Stimulated activated naive B cell treated with anti-CD40 and anti-IgM and Interleukin-4, amounts not matched to agents 10 μg/mL and 1 μg/mL and 100 μg/mL, for 72 hours (primary cell): ENCODE measurements at regions not wholly inside any gene's neighbourhood (a gene's known extent, or its start where the extent isn't known, plus 50 kb on each side); places are given as distances from the start of the nearest gene placed in this dataset.
"Not testable (repeated sequence)": the region's sequence is repeated elsewhere in the genome, so short reads cannot be mapped to it uniquely, and the experiment has no call there.

Source experiments
- ATAC-seq, 2 donors: fragments of 150-1000 bp; cut with Tn5 transposase; replicated peaks; 2 replicates each; pipeline ENCODE4 v1.10.0; 2021; ENCODE audit warnings: moderate library complexity in 1 of 2
- DNase-seq: peaks from one replicate; pipeline ENCODE4 v3.0.0; 2021
- H3K27ac Mint-ChIP-seq: one replicate; pipeline ENCODE4 v1.8.0; 2022; ENCODE audit warnings: mild to moderate bottlenecking, mixed read lengths
- H3K27me3 Mint-ChIP-seq, 2 donors: one replicate each; pipeline ENCODE4 v1.8.0; 2022; ENCODE audit warnings: mixed read lengths in 2 of 2
- H3K36me3 Mint-ChIP-seq, 2 donors: one replicate each; pipeline ENCODE4 v1.8.0; 2022; ENCODE audit warnings: mixed read lengths in 2 of 2, mild to moderate bottlenecking in 1 of 2
- H3K4me1 Mint-ChIP-seq, 2 donors: one replicate each; pipeline ENCODE4 v1.8.0; 2022; ENCODE audit warnings: mixed read lengths in 2 of 2, mild to moderate bottlenecking in 1 of 2
- H3K4me3 Mint-ChIP-seq, 2 donors: one replicate each; pipeline ENCODE4 v1.8.0; 2022; ENCODE audit warnings: mild to moderate bottlenecking in 2 of 2, mixed read lengths in 2 of 2, moderate library complexity in 1 of 2
- H3K9me3 Mint-ChIP-seq, 2 donors: one replicate each; pipeline ENCODE4 v1.8.0; 2022; ENCODE audit warnings: mixed read lengths in 2 of 2, mild to moderate bottlenecking in 1 of 2

DNA sequence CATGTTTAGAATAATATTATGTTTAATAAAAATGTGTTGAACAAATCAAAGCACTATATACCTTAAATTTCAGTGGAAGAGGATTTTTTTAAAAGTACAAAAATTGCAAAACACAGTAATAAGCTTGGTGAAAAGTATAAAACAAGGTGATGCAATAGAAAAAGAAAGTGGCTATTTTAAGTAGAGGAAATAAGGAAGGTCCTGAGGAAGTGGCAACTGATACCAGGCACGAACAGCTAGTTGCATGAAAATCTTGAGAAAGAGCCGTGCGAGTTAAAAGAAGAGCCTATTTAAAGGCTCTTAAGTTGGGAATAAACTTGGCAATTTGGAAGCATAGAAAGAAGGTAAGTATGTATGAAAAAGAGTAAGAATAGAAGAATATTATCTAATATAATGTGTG lies 1679.3 kb downstream of the LRRC4C start:
- no peaks in the 10 kb centered on the region for H3K27me3 Mint-ChIP-seq
- H3K27ac Mint-ChIP-seq = no peak overlapping the region
- ATAC-seq = no peak

DNA sequence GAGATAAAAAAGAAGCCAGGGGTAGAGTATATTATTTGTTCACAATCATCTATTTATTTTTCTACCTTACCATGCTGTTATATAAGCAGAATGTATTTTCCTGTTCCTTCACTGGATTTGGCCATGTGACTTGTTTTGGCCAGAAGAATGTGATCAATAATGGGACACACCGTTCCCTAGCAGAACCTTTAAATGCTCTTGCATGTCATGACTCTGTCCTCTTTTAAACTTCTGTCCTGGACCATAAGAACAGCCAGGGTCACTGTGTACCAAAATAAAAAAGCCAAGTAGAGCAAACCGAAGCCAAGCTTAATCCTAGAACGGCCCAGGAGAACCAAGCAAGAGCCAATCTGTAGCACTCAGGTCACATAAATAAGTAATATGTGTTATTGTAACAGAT lies 1682.4 kb downstream of the LRRC4C start:
- Mint-ChIP-seq H3K9me3 (peaks cover 0 to 4% of the 10 kb centered on the region in 2 donors), H3K27ac (no peak overlapping the region), H3K27me3 (no peaks in the 10 kb centered on the region), H3K36me3 (no peaks in the 10 kb centered on the region), H3K4me1 (no peaks in the 10 kb centered on the region), H3K4me3 (no peak overlapping the region)
- DNase-seq (no peak), ATAC-seq (no peak)

More for the DNA sequence above, 1679.3 kb downstream of the LRRC4C start:
- H3K4me1 Mint-ChIP-seq = no peaks in the 10 kb centered on the region
- no peaks in the 10 kb centered on the region for H3K36me3 Mint-ChIP-seq
- peaks cover 2 to 7% of the 10 kb centered on the region in 2 donors for H3K9me3 Mint-ChIP-seq
- DNase-seq = no peak
- no peak overlapping the region for H3K4me3 Mint-ChIP-seq

DNA sequence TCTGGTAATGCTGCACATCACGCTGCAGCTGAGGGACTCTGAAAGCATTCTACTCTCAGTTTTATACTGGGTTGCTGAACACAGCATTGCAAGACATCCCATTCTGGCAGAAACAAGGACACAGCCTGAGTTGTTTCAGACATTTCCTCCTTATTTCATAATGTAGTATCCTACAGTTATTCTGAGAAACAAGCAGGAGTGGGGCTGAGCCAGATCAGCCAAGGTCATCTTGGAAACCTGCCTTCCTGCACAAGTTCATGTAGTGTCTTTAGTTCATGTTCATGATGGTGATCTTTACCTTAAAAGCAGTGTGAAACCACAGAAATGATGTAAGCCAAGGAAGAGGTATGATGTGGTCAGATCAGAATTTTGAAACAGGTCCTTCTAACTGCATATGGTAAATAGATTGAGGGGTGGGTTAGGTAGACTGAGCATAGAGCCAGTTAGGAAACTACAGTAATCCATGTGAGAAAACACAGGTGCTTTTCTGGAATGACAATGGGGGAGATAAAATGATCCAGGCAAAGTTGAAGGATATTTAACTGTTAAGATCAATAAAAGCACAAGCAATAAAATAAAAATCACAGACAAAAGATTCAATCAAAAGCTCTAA lies 1686.8 kb downstream of the LRRC4C start:
- no peak for DNase-seq
- no peaks in the 10 kb centered on the region for H3K4me1 Mint-ChIP-seq
- ATAC-seq = no peak
- H3K36me3 Mint-ChIP-seq = no peaks in the 10 kb centered on the region
- H3K27ac Mint-ChIP-seq = no peak overlapping the region
- H3K4me3 Mint-ChIP-seq = no peak overlapping the region
- H3K27me3 Mint-ChIP-seq = no peaks in the 10 kb centered on the region
- peaks cover 2 to 4% of the 10 kb centered on the region in 2 donors for H3K9me3 Mint-ChIP-seq

DNA sequence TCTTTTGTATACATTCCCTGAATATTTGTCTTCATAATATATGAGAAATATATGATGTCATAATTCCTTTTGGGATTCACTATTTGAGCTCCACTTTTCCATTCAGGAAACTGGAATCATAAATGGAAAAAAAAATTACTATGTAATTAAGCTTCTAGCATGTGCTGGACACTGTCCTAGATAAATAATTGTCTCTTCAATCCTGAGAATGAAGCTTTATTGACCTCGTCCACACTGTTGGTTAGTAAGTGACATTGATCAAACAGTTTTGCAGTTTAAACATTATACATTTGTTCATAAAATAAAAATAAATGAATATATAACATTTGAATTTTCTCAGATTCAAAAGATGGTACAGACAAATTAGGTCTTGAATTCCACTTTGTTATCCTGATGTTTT lies 1691.2 kb downstream of the LRRC4C start:
- Mint-ChIP-seq H3K9me3 (peaks cover 4% of the 10 kb centered on the region in 2 donors), H3K4me1 (no peaks in the 10 kb centered on the region), H3K27me3 (no peaks in the 10 kb centered on the region), H3K27ac (no peak overlapping the region), H3K4me3 (no peak overlapping the region), H3K36me3 (no peaks in the 10 kb centered on the region)
- no peak for ATAC-seq
- DNase-seq = no peak

DNA sequence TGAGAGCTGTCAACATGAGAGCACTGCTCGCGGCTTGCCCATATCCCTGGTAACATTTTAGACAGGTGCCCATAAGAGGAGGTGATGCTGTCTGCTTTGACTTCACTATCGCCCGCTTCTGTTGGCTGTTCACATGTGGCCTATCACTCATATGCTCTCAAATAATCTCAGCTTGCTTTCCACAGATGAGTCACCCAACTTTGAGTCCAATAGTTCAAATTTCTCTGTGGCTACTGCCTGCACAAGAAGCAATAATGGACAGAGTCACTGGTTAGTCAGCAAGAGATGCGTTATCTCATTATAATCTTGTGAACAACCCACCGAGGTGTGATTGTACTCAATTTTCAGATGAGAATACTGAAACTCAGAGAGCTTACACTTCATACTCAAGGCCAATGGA lies 1714.1 kb downstream of the LRRC4C start:
- DNase-seq (no peak), ATAC-seq (no peak)
- Mint-ChIP-seq H3K4me1 (no peaks in the 10 kb centered on the region), H3K9me3 (peaks cover 9 to 15% of the 10 kb centered on the region in 2 donors), H3K4me3 (no peak overlapping the region), H3K27ac (no peak overlapping the region), H3K36me3 (no peaks in the 10 kb centered on the region), H3K27me3 (no peaks in the 10 kb centered on the region)

DNA sequence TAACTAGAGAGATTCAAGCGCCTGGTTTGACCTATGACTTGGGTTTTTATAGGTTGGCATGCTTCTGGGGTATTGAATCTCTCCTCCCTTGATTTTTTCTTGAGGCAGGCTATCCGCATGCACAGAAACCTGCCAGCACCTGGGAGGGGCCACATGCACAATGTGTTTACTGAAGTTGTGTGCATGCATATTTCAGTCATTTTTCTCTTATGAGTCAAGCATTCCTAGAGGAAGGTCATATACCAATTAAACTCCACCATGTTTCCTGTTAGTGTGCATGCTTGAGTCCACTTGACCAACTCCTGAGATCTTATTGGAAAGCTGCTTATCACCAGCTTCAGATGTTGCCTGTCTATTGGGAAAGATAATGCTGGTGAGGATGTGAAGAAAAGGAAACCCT lies 1718.4 kb downstream of the LRRC4C start:
- ATAC-seq (no peak), DNase-seq (no peak)
- H3K36me3 Mint-ChIP-seq = no peaks in the 10 kb centered on the region
- no peak overlapping the region for H3K27ac Mint-ChIP-seq
- H3K27me3 Mint-ChIP-seq = no peaks in the 10 kb centered on the region
- peaks cover 4 to 7% of the 10 kb centered on the region in 2 donors for H3K9me3 Mint-ChIP-seq
- H3K4me3 Mint-ChIP-seq = no peak overlapping the region
- no peaks in the 10 kb centered on the region for H3K4me1 Mint-ChIP-seq

DNA sequence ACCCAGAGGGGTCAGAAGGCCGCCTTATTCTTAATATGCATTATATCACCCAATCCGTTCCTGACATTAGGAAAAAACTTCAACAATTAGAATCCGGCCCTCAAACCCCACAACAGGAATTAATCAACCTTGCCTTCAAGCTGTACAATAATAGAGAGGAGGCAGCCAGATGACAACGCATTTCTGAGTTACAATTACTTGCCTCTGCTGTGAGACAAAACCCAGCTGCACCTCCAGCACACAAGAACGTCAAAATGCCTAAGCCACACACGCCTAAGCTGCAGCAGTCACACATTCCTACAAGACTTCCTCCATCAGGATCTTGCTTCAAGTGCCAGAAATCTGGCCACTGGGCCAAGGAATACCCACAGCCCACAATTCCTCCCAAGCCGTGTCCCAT lies 1723.1 kb downstream of the LRRC4C start:
- H3K9me3 Mint-ChIP-seq = peaks cover 1 to 15% of the 10 kb centered on the region in 2 donors
- not testable (repeated sequence) for H3K36me3 Mint-ChIP-seq, H3K27me3 Mint-ChIP-seq, ATAC-seq, H3K27ac Mint-ChIP-seq, DNase-seq, H3K4me3 Mint-ChIP-seq, H3K4me1 Mint-ChIP-seq

DNA sequence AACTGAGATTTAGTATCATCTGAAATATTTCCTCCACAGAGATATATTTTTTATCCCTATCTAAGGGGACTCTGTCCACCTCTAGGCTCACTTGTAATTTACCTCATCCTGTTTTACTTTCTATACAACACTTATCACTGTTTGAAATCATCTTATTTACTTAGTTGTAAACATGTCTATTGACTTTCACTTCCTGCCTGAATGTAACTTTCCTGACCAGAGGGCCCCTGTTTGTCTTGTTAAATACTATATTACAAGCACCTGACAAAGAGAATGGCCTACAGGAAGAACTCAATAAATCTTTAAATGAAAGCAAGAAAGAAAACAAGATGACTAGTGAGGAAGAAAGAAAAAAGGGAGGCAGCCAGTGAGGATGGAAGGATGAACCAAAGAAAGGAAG lies 1727.5 kb downstream of the LRRC4C start:
- H3K27me3 Mint-ChIP-seq = no peaks in the 10 kb centered on the region
- no peaks in the 10 kb centered on the region for H3K36me3 Mint-ChIP-seq
- ATAC-seq (no peak), DNase-seq (no peak)
- H3K27ac Mint-ChIP-seq = no peak overlapping the region
- peaks cover 1 to 18% of the 10 kb centered on the region in 2 donors for H3K9me3 Mint-ChIP-seq
- no peaks in the 10 kb centered on the region for H3K4me1 Mint-ChIP-seq
- H3K4me3 Mint-ChIP-seq = no peak overlapping the region

DNA sequence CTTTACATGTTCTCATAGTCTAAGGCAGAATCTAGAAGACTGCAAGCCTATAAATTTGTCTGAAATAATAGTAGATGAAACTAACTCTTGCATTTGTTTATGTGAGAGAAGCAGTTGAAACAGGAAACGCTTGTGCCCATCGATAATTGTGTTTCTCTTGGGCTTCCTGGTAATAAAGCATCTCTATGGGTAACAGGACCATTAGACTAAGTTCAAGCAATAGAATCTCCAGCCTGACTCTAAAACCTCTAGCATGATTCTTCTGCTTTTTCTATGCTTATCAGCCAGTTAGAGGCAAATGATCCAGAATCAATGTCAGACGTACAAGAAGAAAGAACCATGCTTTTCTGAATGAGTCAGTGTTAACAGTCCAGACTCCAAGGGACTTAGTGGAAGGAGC lies 1734.4 kb downstream of the LRRC4C start:
- DNase-seq = no peak
- ATAC-seq = no peak
- H3K4me3 Mint-ChIP-seq = no peak overlapping the region
- H3K36me3 Mint-ChIP-seq = no peaks in the 10 kb centered on the region
- no peak overlapping the region for H3K27ac Mint-ChIP-seq
- no peaks in the 10 kb centered on the region for H3K27me3 Mint-ChIP-seq
- no peaks in the 10 kb centered on the region for H3K4me1 Mint-ChIP-seq
- peaks cover 2 to 4% of the 10 kb centered on the region in 2 donors for H3K9me3 Mint-ChIP-seq

DNA sequence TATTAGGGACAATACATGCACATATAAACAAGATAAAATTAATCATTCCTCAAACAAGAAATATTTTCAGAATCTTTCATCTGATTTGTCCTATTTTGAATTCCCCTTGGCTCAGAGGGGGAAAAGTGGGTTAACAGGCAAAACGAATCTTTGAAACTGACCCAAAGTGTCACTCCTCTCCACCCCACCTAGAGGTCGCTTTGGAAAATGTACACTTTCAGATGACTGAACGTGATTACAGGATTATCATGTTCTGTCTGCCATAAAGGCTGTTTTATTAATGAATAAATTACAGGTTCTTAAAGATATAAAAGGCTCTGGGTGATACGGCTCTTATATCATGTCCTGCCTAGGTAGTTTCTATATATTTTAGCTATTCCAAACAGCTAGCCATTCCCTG lies 1735.0 kb downstream of the LRRC4C start:
- Mint-ChIP-seq H3K9me3 (peaks cover 2 to 4% of the 10 kb centered on the region in 2 donors), H3K27me3 (no peaks in the 10 kb centered on the region), H3K4me3 (no peak overlapping the region)

DNA sequence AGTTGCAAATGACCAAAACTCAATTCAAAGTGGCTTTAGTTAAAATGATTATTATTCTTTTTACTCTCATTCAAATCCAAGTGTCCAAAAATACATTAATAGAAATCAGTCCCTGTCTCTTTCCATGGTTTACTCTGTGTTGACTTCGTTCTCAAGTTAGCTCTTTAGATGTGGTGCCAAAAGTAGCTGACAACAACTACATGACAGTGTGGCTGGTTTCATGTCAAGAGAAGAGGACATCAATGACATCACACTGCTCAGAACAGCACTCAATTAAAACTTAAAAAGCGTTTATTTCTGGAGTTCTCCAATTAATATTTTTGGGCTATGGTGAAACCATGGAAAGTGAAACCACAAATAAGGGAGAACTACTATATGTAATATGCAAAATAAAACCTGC lies 1746.9 kb downstream of the LRRC4C start:
- Mint-ChIP-seq H3K4me3 (no peak overlapping the region), H3K4me1 (no peaks in the 10 kb centered on the region), H3K9me3 (peaks cover 13 to 14% of the 10 kb centered on the region in 2 donors), H3K27me3 (no peaks in the 10 kb centered on the region), H3K36me3 (no peaks in the 10 kb centered on the region), H3K27ac (no peak overlapping the region)
- DNase-seq = no peak
- no peak for ATAC-seq

More for the DNA sequence above, 1735.0 kb downstream of the LRRC4C start:
- ATAC-seq (no peak), DNase-seq (no peak)
- H3K4me1 Mint-ChIP-seq = no peaks in the 10 kb centered on the region
- H3K36me3 Mint-ChIP-seq = no peaks in the 10 kb centered on the region
- H3K27ac Mint-ChIP-seq = no peak overlapping the region

DNA sequence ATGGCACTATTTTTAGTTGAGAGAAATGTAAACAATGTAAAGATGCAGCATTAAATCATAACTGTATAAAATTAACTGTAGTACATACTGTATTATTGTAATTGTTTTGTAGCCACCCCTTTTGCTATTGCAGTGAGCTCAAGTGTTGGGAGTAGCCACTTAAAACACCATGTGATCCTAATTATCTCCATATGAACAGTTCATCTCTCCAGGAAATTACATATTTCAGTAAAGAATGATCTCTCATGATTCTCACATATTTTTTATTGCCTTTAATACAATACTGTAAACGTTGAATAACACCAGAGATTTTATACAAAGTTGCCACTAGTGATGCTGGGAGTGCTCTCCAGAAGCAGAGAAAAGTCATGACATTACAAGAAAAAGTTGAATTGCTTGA lies 1768.6 kb downstream of the LRRC4C start:
- Mint-ChIP-seq H3K36me3 (no peaks in the 10 kb centered on the region), H3K9me3 (peaks cover 0 to 9% of the 10 kb centered on the region in 2 donors), H3K27me3 (no peaks in the 10 kb centered on the region), H3K27ac (no peak overlapping the region), H3K4me1 (no peaks in the 10 kb centered on the region), H3K4me3 (no peak overlapping the region)
- no peak for ATAC-seq
- no peak for DNase-seq

DNA sequence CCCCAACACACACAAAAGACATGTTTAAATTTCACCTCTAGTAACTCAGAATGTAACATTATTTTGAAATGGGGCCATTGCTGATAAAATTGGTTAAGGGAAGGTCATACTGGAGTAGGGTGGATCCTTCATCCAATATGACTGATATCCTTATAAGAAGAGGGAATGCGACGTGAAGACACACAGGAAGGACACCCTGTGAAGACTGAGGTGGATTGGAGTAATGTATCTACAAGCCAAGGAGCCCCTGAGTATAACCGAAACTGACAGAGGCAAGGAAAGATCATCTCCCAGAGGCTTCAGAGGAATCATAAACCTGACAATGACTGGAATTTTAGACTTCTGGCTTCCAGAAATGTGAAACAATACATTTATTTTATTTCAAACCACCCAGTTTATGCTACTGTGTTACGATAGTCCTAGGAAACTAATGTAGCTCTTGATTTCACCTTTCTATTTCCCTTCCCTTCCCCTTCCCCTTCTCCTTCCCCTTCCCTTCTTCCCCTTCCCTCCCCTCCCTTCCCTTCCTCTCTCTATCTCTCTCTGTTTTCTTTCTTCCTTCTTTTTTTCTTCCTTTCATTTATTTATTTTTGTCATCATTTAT lies 1775.4 kb downstream of the LRRC4C start:
- ATAC-seq = no peak

DNA sequence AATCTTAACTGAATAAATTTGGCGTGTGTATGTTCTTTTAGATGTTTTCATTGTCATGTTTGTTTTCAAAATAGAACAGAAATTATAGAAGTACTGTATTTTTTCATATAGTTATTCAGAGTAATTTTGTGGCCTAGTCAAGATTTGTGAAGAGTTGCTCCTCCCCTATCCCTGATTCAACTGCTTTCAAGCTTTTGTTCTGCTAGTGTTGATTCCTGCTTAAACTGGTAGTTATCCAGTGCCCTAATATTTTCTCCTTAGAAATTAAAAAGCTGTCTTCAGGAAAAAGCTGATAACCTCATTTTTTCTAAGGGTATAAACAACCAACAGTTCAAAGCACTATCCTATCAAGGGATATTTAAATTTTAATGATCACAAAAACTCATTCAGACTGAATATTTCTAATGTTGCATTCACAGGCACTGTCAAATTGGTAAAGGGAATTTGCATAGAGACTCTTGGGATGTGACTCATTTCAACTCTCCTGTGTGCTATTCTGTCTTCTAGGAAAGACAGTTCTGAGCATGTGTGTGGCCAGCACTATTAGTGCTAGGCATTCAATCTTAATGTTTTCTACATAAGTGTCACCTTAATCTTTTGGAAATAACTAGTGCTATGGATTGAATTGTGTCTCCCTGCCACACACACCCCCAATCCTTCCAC lies 1776.0 kb downstream of the LRRC4C start:
- Mint-ChIP-seq H3K4me1 (no peaks in the 10 kb centered on the region), H3K27ac (no peak overlapping the region), H3K27me3 (no peaks in the 10 kb centered on the region), H3K36me3 (no peaks in the 10 kb centered on the region), H3K4me3 (no peak overlapping the region), H3K9me3 (peaks cover 4 to 6% of the 10 kb centered on the region in 2 donors)
- DNase-seq (no peak), ATAC-seq (no peak)

More for the DNA sequence above, 1775.4 kb downstream of the LRRC4C start:
- no peak overlapping the region for H3K4me3 Mint-ChIP-seq
- DNase-seq = no peak
- H3K9me3 Mint-ChIP-seq = peaks cover 4 to 6% of the 10 kb centered on the region in 2 donors
- H3K4me1 Mint-ChIP-seq = no peaks in the 10 kb centered on the region
- peak overlapping the region; percentile 6 for H3K27ac Mint-ChIP-seq
- H3K36me3 Mint-ChIP-seq = no peaks in the 10 kb centered on the region
- no peaks in the 10 kb centered on the region for H3K27me3 Mint-ChIP-seq

DNA sequence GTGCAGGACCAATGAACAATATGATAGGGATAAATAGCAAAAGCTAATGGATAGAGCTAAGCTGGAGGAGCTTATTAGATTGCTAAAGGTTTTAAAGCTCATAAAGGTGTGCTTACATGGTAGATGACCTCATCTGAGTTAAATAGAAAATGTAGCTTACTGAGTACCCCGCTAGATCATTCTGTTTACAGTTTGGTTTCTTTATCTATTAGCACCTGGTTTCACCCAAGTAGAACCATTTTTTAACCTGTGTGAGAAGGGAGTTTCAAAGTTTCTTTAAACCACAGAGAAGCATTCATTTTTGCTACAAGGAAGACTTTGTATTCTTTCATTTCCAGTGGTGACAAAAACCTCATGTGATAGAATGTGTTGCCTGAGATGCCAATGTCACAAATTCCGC lies 1778.0 kb downstream of the LRRC4C start:
- Mint-ChIP-seq H3K9me3 (peaks cover 4 to 5% of the 10 kb centered on the region in 2 donors), H3K27me3 (no peaks in the 10 kb centered on the region), H3K36me3 (no peaks in the 10 kb centered on the region), H3K4me1 (no peaks in the 10 kb centered on the region), H3K27ac (no peak overlapping the region), H3K4me3 (no peak overlapping the region)
- no peak for ATAC-seq
- no peak for DNase-seq
